ENCODE measurements at regions not wholly inside any gene's neighbourhood (a gene's known extent, or its start where the extent isn't known, plus 50 kb on each side); places are given as distances from the start of the nearest gene placed in this dataset.

DNA sequence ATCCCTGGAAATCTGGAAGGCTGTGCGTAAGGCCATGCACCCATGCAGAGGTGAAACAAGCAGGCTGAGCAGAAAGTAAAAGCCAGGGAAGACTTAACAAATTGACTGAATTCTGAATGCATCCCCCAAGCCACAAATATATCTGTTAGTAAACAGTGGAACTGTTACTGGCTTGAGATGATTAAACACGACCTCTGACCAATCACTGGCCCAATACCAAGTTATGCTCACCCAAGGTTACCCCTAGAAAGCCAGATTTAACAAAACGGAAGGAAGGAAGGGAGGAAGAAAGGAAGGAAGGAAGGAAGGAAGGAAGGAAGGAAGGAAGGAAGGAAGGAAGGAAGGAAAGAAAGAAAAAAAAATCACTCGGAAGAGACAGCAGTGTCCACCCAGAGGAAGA is 215.8 kb upstream of the CCNG1 start:
- TF ChIP-seq, protein P1, sequence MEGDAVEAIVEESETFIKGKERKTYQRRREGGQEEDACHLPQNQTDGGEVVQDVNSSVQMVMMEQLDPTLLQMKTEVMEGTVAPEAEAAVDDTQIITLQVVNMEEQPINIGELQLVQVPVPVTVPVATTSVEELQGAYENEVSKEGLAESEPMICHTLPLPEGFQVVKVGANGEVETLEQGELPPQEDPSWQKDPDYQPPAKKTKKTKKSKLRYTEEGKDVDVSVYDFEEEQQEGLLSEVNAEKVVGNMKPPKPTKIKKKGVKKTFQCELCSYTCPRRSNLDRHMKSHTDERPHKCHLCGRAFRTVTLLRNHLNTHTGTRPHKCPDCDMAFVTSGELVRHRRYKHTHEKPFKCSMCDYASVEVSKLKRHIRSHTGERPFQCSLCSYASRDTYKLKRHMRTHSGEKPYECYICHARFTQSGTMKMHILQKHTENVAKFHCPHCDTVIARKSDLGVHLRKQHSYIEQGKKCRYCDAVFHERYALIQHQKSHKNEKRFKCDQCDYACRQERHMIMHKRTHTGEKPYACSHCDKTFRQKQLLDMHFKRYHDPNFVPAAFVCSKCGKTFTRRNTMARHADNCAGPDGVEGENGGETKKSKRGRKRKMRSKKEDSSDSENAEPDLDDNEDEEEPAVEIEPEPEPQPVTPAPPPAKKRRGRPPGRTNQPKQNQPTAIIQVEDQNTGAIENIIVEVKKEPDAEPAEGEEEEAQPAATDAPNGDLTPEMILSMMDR (IDR thresholded peaks at IDR 0.05; ENCODE audit: extremely low read depth in 1 of 2, insufficient read depth in 1 of 2, low read depth in 1 of 2, low read length in 2 of 2) = no peak
- TF ChIP-seq JUN (IDR thresholded peaks at IDR 0.05; ENCODE audit: borderline replicate concordance, insufficient read depth, insufficient read length, low read depth) = no peak
- TF ChIP-seq EZH2 (IDR thresholded peaks at IDR 0.05; ENCODE audit: borderline replicate concordance, low read depth, low read length, severe bottlenecking) = no peak
- TF ChIP-seq MYC (IDR thresholded peaks at IDR 0.05; ENCODE audit: low read depth, low read length) = no peak
- no peak for TF ChIP-seq FOS (IDR thresholded peaks at IDR 0.05; ENCODE audit: borderline replicate concordance, insufficient read depth, low read length)
- no peak for TF ChIP-seq GATA2 (IDR thresholded peaks at IDR 0.05; ENCODE audit: insufficient read depth, insufficient read length, low read depth, low read length)
- no peak for TF ChIP-seq POLR2AphosphoS5 (IDR thresholded peaks at IDR 0.05; ENCODE audit: insufficient read depth, low read depth, low read length)
- TF ChIP-seq, protein P2, sequence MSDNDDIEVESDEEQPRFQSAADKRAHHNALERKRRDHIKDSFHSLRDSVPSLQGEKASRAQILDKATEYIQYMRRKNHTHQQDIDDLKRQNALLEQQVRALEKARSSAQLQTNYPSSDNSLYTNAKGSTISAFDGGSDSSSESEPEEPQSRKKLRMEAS (IDR thresholded peaks at IDR 0.05; ENCODE audit: insufficient read depth, insufficient read length) = no peak
- TF ChIP-seq POLR2A (IDR thresholded peaks at IDR 0.05; ENCODE audit: low read depth, low read length) = no peak
- no peak for FAIRE-seq
- dilution Hi-C loops (cut with MboI; ENCODE audit: extremely low pct_ligation_motif_present, low sequenced_read_pairs) = no loop called here
- Histone ChIP-seq H3K9me1 (replicated peaks; ENCODE audit: control insufficient read depth, extremely low read depth, insufficient read depth, low read length) (no peaks in the 10 kb centered on the region), H4K20me1 (replicated peaks; ENCODE audit: control insufficient read depth, extremely low read depth, insufficient read depth, low read length) (no peaks in the 10 kb centered on the region), H3K79me2 (ENCODE audit: control insufficient read depth, insufficient read depth, low read length) (no peaks in the 10 kb centered on the region), H2AFZ (ENCODE audit: low read depth, low read length) (no peak overlapping the region), H3K36me3 (ENCODE audit: control insufficient read depth in 2 of 2, extremely low read depth in 1 of 2, insufficient read depth in 2 of 2, low read length in 2 of 2) (no peaks in the 10 kb centered on the region), H3K27ac (ENCODE audit: insufficient read depth, low read depth, low read length) (no peak overlapping the region), H3K4me3 (replicated peaks in 1 of 3; ENCODE audit: insufficient read depth in 1 of 3, low read depth in 1 of 3, low read length in 3 of 3) (no peak overlapping the region), H3K9me3 (replicated peaks; ENCODE audit: control insufficient read depth, insufficient read depth, low read length) (no peaks in the 10 kb centered on the region), H3K4me2 (ENCODE audit: insufficient read depth, low read length) (no peak overlapping the region), H3K4me1 (ENCODE audit: control insufficient read depth, extremely low read depth, insufficient read depth, low read length) (no peaks in the 10 kb centered on the region), H3K9ac (replicated peaks; ENCODE audit: extremely low read depth, insufficient read depth, low read length) (no peak overlapping the region), H3K27me3 (ENCODE audit: control insufficient read depth in 2 of 2, insufficient read depth in 2 of 2, low read length in 2 of 2) (no peaks in the 10 kb centered on the region)
- POLR2A ChIA-PET = no interaction called here
- intact Hi-C loops (cut with micrococcal nuclease) = no loop called here
- DNase-seq (ENCODE audit: low read depth, low spot score) = no peak
- BruUV-seq (replicated peaks) = no TSS peak
- CTCF ChIA-PET = no interaction called here

Data from endothelial cell of umbilical vein (primary cell).